Vagina (tissue), 2 donors: ENCODE measurements at regions not wholly inside any gene's neighbourhood (a gene's known extent, or its start where the extent isn't known, plus 50 kb on each side); places are given as distances from the start of the nearest gene placed in this dataset.

Source experiments
- DNase-seq, 2 donors: peaks; one replicate each; pipeline ENCODE4 v3.0.0-alpha.2; 2017; ENCODE audit errors: extremely low spot score in 2 of 2
- H3K27ac ChIP-seq: fragments of 200-600 bp; sonication (generic); one replicate; pipeline ENCODE4 v1.5.1; 2019
- H3K27me3 ChIP-seq: fragments of 200-600 bp; sonication (generic); one replicate; pipeline ENCODE4 v1.5.1; 2019
- H3K36me3 ChIP-seq, 2 donors: fragments of 200-600 bp; sonication (generic); one replicate each; pipeline ENCODE4 v1.5.1; 2017 to 2019
- H3K4me1 ChIP-seq: fragments of 200-600 bp; sonication (generic); one replicate; pipeline ENCODE4 v1.5.1; 2019
- H3K4me3 ChIP-seq, 2 donors: fragments of 200-600 bp; sonication (generic); 1 replicate in 1 of 2; 2 replicates in 1 of 2; pipeline ENCODE4 v1.5.1; 2016 to 2019
- H3K9me3 ChIP-seq: fragments of 200-600 bp; sonication (generic); one replicate; pipeline ENCODE4 v1.5.1; 2019
- POLR2A ChIP-seq, 2 donors: fragments of 450-650 bp; IDR thresholded peaks; one replicate each; pipeline ENCODE4 v1.6.1; 2017; ENCODE audit warnings: antibody characterized with exemption in 2 of 2, mild to moderate bottlenecking in 2 of 2, moderate library complexity in 2 of 2
- POLR2AphosphoS5 ChIP-seq, 2 donors: sonication (generic); formaldehyde crosslinking; IDR thresholded peaks; one replicate each; pipeline ENCODE4 v1.9.0; 2017; ENCODE audit warnings: antibody characterized with exemption in 2 of 2, mild to moderate bottlenecking in 2 of 2, low read depth in 1 of 2; ENCODE audit not compliant: insufficient read depth in 1 of 2
- intact Hi-C: fragments of 100-400 bp; cut with DNase I; formaldehyde crosslinking; loops from one replicate; pipeline ENCODE4 v1.15.1; 2023
- TF ChIP-seq, protein P1 (sequence below), 3 experiments: fragments of 450-650 bp in 2 of 3; fragments of 200-600 bp in 1 of 3; sonication (generic) in 1 of 3; IDR thresholded peaks; one replicate each; pipeline ENCODE4 v1.5.1; 2017 to 2019; ENCODE audit warnings: antibody characterized with exemption in 3 of 3, mild to moderate bottlenecking in 2 of 3, moderate library complexity in 2 of 3

- Histone ChIP-seq H3K4me1 (no peaks in the 10 kb centered on the region), H3K36me3 (no peaks in the 10 kb centered on the region), H3K9me3 (no peaks in the 10 kb centered on the region), H3K27ac (no peak overlapping the region), H3K4me3 (no peak overlapping the region), H3K27me3 (no peaks in the 10 kb centered on the region)
- no peak for DNase-seq
- TF ChIP-seq, protein P1, sequence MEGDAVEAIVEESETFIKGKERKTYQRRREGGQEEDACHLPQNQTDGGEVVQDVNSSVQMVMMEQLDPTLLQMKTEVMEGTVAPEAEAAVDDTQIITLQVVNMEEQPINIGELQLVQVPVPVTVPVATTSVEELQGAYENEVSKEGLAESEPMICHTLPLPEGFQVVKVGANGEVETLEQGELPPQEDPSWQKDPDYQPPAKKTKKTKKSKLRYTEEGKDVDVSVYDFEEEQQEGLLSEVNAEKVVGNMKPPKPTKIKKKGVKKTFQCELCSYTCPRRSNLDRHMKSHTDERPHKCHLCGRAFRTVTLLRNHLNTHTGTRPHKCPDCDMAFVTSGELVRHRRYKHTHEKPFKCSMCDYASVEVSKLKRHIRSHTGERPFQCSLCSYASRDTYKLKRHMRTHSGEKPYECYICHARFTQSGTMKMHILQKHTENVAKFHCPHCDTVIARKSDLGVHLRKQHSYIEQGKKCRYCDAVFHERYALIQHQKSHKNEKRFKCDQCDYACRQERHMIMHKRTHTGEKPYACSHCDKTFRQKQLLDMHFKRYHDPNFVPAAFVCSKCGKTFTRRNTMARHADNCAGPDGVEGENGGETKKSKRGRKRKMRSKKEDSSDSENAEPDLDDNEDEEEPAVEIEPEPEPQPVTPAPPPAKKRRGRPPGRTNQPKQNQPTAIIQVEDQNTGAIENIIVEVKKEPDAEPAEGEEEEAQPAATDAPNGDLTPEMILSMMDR (IDR thresholded peaks at IDR 0.05): no peak
- no peak for TF ChIP-seq POLR2A (IDR thresholded peaks at IDR 0.05)
- TF ChIP-seq POLR2AphosphoS5 (IDR thresholded peaks at IDR 0.05; ENCODE audit: insufficient read depth in 1 of 2, low read depth in 1 of 2): peak in 1 of 2 donors; percentile 57
- intact Hi-C loops: no loop called here
Observed at GRCh38 chr15:80343554-80343992, 60.6 kb upstream of the ARNT2 start.

DNA sequence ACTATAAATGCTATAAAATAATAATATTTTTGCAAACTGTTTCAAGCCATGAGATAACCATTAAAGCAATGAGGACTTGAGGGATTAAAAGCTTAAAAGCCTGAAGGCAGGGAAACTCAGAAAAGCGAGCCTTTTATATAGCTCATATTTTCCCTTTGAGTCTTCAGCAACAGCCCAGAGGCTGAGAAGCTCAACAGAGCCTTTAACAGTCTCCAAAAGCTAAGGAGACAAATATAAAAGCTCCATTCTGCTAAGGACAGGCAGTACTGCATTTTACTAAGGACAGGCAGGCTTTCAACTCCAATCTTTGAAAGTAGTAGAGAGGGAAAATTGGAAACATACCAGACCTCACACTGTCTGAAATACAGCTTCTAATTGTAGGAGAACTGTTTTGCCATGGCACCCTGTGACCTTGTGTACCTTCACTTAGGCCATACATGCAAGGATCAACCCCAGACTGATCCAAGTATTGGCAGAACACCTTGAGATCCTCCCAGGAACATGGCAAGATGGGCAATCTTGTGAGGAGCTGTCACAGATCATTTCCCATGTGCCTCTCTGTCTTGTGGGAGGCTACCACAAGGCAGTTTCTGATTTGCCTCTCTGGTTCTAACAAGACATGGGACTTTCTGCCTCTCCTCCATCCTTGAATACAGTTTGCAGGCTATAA lies 53.1 kb upstream of the ARNT2 start:
- no peak overlapping the region for H3K27ac ChIP-seq
- no peaks in the 10 kb centered on the region for H3K27me3 ChIP-seq
- DNase-seq: no peak
- TF ChIP-seq, protein P1 (IDR thresholded peaks at IDR 0.05): no peak
- TF ChIP-seq POLR2A (IDR thresholded peaks at IDR 0.05) (no peak), POLR2AphosphoS5 (IDR thresholded peaks at IDR 0.05; ENCODE audit: insufficient read depth in 1 of 2, low read depth in 1 of 2) (no peak)
- no peaks in the 10 kb centered on the region for H3K4me1 ChIP-seq
- no peaks in the 10 kb centered on the region for H3K9me3 ChIP-seq
- intact Hi-C loops: no loop called here
- no peak overlapping the region for H3K4me3 ChIP-seq
- H3K36me3 ChIP-seq: no peaks in the 10 kb centered on the region
